ENCODE measurements at regions not wholly inside any gene's neighbourhood (a gene's known extent, or its start where the extent isn't known, plus 50 kb on each side); places are given as distances from the start of the nearest gene placed in this dataset.

DNA sequence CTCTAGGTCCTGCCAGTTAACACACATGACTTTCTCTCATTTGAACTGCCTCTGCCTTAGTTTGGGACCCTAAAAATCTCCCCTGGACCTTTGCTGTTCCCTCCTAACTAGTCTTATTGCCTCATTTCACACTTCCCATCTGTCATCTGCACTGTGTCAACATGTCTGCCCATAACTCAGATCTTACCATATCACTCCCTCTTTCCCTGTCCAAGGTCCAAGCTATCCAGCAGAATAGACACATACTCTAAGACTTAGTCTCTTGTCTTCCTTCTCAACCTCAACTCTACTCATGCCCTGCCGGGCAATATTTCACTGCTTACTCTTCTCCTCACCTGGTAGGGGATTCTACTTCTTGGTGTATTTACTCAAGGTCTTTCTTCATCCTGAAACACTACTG, 79.5 kb upstream of the DAB1 start:
- H3K9me3 Mint-ChIP-seq: no peaks in the 10 kb centered on the region
- H3K36me3 Mint-ChIP-seq (ENCODE audit: low read depth): no peaks in the 10 kb centered on the region
- H3K27me3 Mint-ChIP-seq (ENCODE audit: low read depth): peaks cover 7% of the 10 kb centered on the region

DNA sequence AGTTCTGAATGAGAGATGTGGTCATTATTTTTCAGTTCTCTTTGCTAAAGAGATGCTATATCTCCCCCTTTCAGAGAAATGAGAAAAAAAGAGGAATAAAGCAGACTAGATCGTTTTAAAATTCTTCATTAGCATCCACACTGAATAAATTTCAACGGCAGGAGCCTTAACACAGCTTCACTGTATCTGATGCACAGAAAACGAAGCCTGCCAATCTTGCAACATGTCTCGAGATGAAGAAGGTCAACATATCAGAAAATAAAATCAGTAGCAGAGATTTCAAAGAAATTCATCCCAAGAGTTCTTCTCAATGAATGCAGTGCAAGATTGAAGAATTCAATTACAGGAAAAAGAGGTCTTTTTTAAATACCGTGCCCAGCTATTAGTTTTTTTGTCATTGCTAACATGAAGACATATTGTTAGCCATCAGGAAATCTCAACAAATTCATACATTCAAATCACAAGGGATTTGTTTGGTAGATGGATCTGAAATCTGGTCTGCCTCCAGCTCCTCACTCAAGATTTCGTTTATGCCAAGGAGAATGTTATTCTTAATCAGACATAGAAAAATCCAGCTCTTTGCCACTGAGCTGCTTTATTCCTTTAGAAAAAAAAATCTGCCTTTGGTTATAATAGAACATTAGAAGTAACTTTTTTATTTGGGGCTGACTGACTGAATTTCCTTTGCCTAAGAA, 76.4 kb upstream of the DAB1 start:
- no peaks in the 10 kb centered on the region for H3K36me3 Mint-ChIP-seq (ENCODE audit: low read depth)
- H3K27ac Mint-ChIP-seq: no peak overlapping the region
- no peaks in the 10 kb centered on the region for H3K4me1 Mint-ChIP-seq
- H3K27me3 Mint-ChIP-seq (ENCODE audit: low read depth): peaks cover 7% of the 10 kb centered on the region
- no peak overlapping the region for H3K4me3 Mint-ChIP-seq
- TF ChIP-seq, protein P1, sequence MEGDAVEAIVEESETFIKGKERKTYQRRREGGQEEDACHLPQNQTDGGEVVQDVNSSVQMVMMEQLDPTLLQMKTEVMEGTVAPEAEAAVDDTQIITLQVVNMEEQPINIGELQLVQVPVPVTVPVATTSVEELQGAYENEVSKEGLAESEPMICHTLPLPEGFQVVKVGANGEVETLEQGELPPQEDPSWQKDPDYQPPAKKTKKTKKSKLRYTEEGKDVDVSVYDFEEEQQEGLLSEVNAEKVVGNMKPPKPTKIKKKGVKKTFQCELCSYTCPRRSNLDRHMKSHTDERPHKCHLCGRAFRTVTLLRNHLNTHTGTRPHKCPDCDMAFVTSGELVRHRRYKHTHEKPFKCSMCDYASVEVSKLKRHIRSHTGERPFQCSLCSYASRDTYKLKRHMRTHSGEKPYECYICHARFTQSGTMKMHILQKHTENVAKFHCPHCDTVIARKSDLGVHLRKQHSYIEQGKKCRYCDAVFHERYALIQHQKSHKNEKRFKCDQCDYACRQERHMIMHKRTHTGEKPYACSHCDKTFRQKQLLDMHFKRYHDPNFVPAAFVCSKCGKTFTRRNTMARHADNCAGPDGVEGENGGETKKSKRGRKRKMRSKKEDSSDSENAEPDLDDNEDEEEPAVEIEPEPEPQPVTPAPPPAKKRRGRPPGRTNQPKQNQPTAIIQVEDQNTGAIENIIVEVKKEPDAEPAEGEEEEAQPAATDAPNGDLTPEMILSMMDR (IDR thresholded peaks at IDR 0.05; ENCODE audit: unreplicated experiment in 3 of 3): no peak
- H3K9me3 Mint-ChIP-seq: no peaks in the 10 kb centered on the region

More for the DNA sequence above, 79.5 kb upstream of the DAB1 start:
- TF ChIP-seq, protein P1 (IDR thresholded peaks at IDR 0.05; ENCODE audit: unreplicated experiment in 3 of 3): no peak
- Mint-ChIP-seq H3K4me1 (no peaks in the 10 kb centered on the region), H3K27ac (no peak overlapping the region), H3K4me3 (no peak overlapping the region)

DNA sequence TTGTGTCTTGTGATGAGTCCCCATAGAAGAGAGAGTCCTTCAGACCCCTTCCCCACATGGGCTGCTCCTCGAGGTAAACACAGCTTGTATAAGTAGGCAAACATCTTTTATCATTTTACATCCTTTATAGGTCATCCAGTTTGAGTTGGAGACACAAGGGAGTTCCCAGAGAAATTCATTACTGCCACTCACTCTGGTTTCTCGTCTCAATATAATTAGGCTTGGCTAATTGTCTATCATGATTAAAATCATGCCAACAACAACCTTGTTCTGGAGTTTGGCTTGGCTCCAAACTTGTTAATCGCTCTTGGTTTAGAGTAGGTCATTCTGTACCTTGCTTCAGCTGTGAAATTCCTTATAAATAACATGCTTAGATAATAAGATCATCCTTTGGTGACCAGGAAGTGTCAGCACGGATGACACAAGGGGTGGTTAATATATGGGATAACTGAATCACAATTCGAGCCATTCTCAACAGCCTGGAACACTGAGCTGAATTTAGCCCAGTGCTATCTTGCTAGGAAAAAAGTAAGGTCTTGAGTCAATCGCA, 70.7 kb upstream of the DAB1 start:
- no peak overlapping the region for H3K27ac Mint-ChIP-seq
- no peaks in the 10 kb centered on the region for H3K36me3 Mint-ChIP-seq (ENCODE audit: low read depth)
- H3K9me3 Mint-ChIP-seq: no peaks in the 10 kb centered on the region
- no peak overlapping the region for H3K4me3 Mint-ChIP-seq
- H3K27me3 Mint-ChIP-seq (ENCODE audit: low read depth): peaks cover 8% of the 10 kb centered on the region
- TF ChIP-seq, protein P1 (IDR thresholded peaks at IDR 0.05; ENCODE audit: unreplicated experiment in 3 of 3): no peak
- no peaks in the 10 kb centered on the region for H3K4me1 Mint-ChIP-seq

DNA sequence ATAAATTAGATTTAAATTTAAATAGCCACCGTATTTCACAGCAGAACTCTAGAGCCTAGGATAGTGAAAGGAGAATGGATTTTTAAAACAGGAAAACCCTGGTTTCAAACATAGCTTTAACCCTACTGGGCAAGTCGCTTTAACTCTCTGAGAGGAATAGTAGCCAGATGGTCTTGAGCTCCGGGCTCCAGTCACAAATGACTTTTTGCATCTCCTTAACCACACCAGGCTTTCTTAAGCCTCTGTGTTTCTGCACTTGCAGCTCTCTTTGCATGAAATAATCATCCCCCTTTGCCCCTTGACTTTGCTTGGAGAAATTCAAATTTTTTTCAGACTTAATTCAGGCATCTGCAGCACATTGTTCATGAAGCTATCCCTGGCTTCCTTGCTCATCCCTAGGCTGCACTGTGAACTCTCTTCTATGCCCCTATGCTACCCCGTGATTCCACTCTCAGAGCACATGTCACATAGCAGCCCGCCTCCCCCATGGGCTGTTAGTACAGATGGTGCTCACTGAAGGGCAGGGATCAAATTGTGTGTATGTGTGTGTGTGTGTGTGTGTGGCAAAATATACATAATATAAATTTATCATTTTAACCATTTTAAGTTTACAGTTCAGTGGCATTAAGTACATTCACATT, 68.8 kb upstream of the DAB1 start:
- TF ChIP-seq, protein P1 (IDR thresholded peaks at IDR 0.05; ENCODE audit: unreplicated experiment in 3 of 3): no peak
- Mint-ChIP-seq H3K36me3 (ENCODE audit: low read depth) (no peaks in the 10 kb centered on the region), H3K4me1 (no peaks in the 10 kb centered on the region), H3K4me3 (no peak overlapping the region), H3K27me3 (ENCODE audit: low read depth) (peaks cover 3% of the 10 kb centered on the region), H3K27ac (no peak overlapping the region), H3K9me3 (no peaks in the 10 kb centered on the region)

DNA sequence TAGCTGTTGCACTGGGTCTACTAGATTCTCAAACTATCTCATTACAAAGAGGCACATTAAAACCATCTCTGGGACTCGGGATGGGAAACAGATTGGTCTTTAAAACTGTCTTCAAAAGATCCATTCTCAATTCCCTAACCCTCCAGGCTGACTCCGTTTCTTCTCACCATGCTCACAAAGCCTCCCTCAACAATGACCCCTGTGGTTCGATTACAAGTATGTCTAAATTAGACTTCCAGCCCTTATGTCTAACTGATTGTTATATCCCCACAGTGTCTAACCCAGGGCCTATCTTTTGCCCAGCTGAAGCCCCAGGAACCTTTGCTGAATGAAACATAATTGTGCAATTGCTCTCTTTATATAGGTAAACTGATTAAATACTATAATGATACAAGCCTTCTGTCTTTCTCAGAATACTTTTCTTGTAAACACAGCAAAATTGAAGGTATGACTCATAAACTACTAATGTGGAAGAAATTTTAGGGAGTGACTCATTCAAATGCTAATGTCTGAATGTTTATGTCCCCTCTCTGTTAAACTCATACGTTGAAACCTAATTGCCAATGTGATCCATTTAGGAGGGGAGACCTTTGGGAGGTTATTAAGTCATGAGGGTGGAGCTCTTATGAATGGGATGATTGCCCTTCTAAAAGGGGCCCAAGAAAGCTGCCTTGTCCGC, 65.6 kb upstream of the DAB1 start:
- Mint-ChIP-seq H3K9me3 (no peaks in the 10 kb centered on the region), H3K4me3 (no peak overlapping the region), H3K36me3 (ENCODE audit: low read depth) (no peaks in the 10 kb centered on the region), H3K27me3 (ENCODE audit: low read depth) (peaks cover 3% of the 10 kb centered on the region), H3K27ac (no peak overlapping the region), H3K4me1 (no peaks in the 10 kb centered on the region)
- TF ChIP-seq, protein P1 (IDR thresholded peaks at IDR 0.05; ENCODE audit: unreplicated experiment in 3 of 3): no peak

Data from nephron (organoid).